Smooth muscle cell (in vitro differentiated cells): ENCODE measurements at regions not wholly inside any gene's neighbourhood (a gene's known extent, or its start where the extent isn't known, plus 50 kb on each side); places are given as distances from the start of the nearest gene placed in this dataset.

Source experiments
- DNase-seq: peaks from one replicate; lab custom pipeline; 2025; ENCODE audit not compliant: unreplicated experiment; lab: John Stamatoyannopoulos, UW
- H2AFZ ChIP-seq: fragments of 200-600 bp; sonication (generic); 2 replicates; pipeline ENCODE4 v1.6.0; 2016; ENCODE audit warnings: antibody characterized with exemption, low read depth, mild to moderate bottlenecking
- H3F3A ChIP-seq: fragments of 200-600 bp; sonication (generic); 2 replicates; pipeline ENCODE4 v1.6.0; 2017; ENCODE audit warnings: antibody characterized with exemption, low read depth
- H3K27ac ChIP-seq: fragments of 200-600 bp; sonication (generic); 2 replicates; pipeline ENCODE4 v1.5.1; 2016; ENCODE audit warnings: low read depth, mild to moderate bottlenecking
- H3K27me3 ChIP-seq: fragments of 200-600 bp; sonication (generic); 2 replicates; pipeline ENCODE4 v1.6.1; 2016; ENCODE audit warnings: low read depth, mild to moderate bottlenecking
- H3K36me3 ChIP-seq: fragments of 200-600 bp; sonication (generic); 2 replicates; pipeline ENCODE4 v1.5.1; 2016; ENCODE audit warnings: low read depth
- H3K4me1 ChIP-seq: fragments of 200-600 bp; sonication (generic); 2 replicates; pipeline ENCODE4 v1.5.1; 2016; ENCODE audit warnings: low read depth
- H3K4me2 ChIP-seq: fragments of 200-600 bp; sonication (generic); 2 replicates; pipeline ENCODE4 v1.6.0; 2016; ENCODE audit warnings: mild to moderate bottlenecking
- H3K4me3 ChIP-seq: fragments of 200-600 bp; sonication (generic); 2 replicates; pipeline ENCODE4 v1.5.1; 2016; ENCODE audit warnings: mild to moderate bottlenecking
- H3K79me2 ChIP-seq: fragments of 200-600 bp; sonication (generic); 2 replicates; pipeline ENCODE4 v1.6.0; 2016; ENCODE audit warnings: low read depth, mild to moderate bottlenecking
- H3K9ac ChIP-seq: fragments of 200-600 bp; sonication (generic); 2 replicates; pipeline ENCODE4 v1.6.0; 2016; ENCODE audit warnings: low read depth
- H3K9me3 ChIP-seq: fragments of 200-600 bp; sonication (generic); replicated peaks from 2 replicates; pipeline ENCODE4 v1.5.1; 2016; ENCODE audit warnings: low read depth
- H4K20me1 ChIP-seq: fragments of 200-600 bp; sonication (generic); 2 replicates; pipeline ENCODE4 v1.6.0; 2016; ENCODE audit warnings: low read depth
- WGBS: methylation state at CpG from one replicate; pipeline ENCODE4 v1.1.7; 2016; ENCODE audit warnings: low lambda C conversion rate; 5-methylcytosine and 5-hydroxymethylcytosine counted together
- TF ChIP-seq, protein P1 (sequence below): fragments of 200-600 bp; sonication (generic); IDR thresholded peaks from 2 replicates; pipeline ENCODE4 v1.5.1; 2017; ENCODE audit warnings: borderline replicate concordance, mild to moderate bottlenecking, antibody characterized with exemption; ENCODE audit not compliant: insufficient read depth, poor library complexity, severe bottlenecking

DNA sequence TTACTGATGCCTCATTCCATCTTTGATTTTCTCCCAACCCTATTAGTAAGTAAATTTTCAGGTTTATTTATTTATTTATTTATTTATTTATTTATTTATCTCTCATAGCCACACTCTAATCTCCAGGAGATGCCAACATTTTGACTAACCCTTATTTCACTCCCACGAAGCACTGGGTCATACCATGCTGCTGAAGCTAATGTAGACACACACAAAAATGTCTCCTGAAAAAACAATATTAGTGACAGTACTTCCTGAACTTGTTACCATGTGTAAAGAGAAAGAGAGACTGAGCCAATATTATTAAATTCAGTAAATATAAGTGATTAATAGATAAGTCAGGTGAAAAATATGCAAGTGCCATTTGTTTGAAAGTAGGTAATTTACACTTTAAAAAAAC, 402.7 kb downstream of the C4orf33 start:
- H2AFZ ChIP-seq: no peak overlapping the region
- H3K79me2 ChIP-seq: no peaks in the 10 kb centered on the region
- no peaks in the 10 kb centered on the region for H3K27me3 ChIP-seq
- no peaks in the 10 kb centered on the region for H3K4me1 ChIP-seq
- no peaks in the 10 kb centered on the region for H4K20me1 ChIP-seq
- DNase-seq: no peak
- H3K9me3 ChIP-seq: no peaks in the 10 kb centered on the region
- TF ChIP-seq, protein P1, sequence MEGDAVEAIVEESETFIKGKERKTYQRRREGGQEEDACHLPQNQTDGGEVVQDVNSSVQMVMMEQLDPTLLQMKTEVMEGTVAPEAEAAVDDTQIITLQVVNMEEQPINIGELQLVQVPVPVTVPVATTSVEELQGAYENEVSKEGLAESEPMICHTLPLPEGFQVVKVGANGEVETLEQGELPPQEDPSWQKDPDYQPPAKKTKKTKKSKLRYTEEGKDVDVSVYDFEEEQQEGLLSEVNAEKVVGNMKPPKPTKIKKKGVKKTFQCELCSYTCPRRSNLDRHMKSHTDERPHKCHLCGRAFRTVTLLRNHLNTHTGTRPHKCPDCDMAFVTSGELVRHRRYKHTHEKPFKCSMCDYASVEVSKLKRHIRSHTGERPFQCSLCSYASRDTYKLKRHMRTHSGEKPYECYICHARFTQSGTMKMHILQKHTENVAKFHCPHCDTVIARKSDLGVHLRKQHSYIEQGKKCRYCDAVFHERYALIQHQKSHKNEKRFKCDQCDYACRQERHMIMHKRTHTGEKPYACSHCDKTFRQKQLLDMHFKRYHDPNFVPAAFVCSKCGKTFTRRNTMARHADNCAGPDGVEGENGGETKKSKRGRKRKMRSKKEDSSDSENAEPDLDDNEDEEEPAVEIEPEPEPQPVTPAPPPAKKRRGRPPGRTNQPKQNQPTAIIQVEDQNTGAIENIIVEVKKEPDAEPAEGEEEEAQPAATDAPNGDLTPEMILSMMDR: no peak
- no peaks in the 10 kb centered on the region for H3F3A ChIP-seq
- H3K27ac ChIP-seq: no peak overlapping the region
- WGBS: 88% methylated on average over 1 of the region's 1 CpG
- no peak overlapping the region for H3K4me2 ChIP-seq
- H3K9ac ChIP-seq: no peak overlapping the region
- H3K36me3 ChIP-seq: no peaks in the 10 kb centered on the region
- no peak overlapping the region for H3K4me3 ChIP-seq

DNA sequence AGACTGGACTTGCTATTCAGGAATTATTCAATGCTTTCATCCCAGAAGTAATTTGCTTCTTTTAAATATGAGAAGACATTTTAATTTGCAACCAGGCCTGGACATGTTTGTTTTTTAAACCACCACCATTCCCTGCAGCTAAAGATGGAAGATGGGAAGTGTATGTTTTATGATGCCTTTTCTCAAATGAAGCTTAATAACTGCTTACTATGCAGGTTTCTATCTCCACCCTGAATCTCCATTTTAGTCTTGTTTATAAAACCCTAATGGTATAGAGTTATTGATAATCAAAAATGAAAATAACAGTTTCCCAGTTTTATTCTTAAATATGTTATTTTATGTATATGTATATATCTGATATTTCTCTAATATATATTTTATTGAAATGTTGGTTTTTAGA, 418.9 kb downstream of the C4orf33 start:
- Histone ChIP-seq H3K27ac (no peak overlapping the region), H3K4me1 (no peaks in the 10 kb centered on the region), H2AFZ (no peak overlapping the region), H3K4me3 (no peak overlapping the region), H3K4me2 (no peak overlapping the region), H3K9me3 (no peaks in the 10 kb centered on the region), H3K27me3 (no peaks in the 10 kb centered on the region), H4K20me1 (no peaks in the 10 kb centered on the region), H3F3A (no peaks in the 10 kb centered on the region), H3K79me2 (no peaks in the 10 kb centered on the region), H3K36me3 (no peaks in the 10 kb centered on the region), H3K9ac (no peak overlapping the region)
- TF ChIP-seq, protein P1: no peak
- DNase-seq: no peak

DNA sequence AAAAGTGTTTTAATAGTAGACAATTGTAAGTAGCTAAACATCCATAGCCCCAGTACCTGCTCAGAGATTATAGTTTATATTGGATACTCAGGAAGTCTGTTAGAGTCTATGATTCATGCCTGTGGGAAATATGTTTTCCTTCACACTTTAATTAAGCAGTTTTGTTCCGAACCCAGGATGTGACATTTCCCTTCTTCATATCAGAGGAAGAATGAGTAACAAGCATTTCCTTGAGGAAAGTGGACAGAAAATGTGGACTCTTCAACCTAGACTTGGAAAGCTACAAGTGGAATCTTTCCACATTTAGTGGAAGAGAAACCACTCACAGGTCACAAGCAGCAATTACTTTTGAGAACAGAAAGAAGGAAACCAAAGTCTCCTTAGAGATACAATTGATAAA, 419.4 kb downstream of the C4orf33 start:
- Histone ChIP-seq H3K27me3 (no peaks in the 10 kb centered on the region), H2AFZ (no peak overlapping the region), H3K36me3 (no peaks in the 10 kb centered on the region), H3K9me3 (no peaks in the 10 kb centered on the region), H3K4me1 (no peaks in the 10 kb centered on the region), H3K79me2 (no peaks in the 10 kb centered on the region), H3K4me3 (no peak overlapping the region), H3K27ac (no peak overlapping the region), H3K4me2 (no peak overlapping the region), H3K9ac (no peak overlapping the region), H4K20me1 (no peaks in the 10 kb centered on the region), H3F3A (no peaks in the 10 kb centered on the region)
- TF ChIP-seq, protein P1: no peak
- DNase-seq: no peak
- WGBS: 62% methylated on average over 1 of the region's 1 CpG

DNA sequence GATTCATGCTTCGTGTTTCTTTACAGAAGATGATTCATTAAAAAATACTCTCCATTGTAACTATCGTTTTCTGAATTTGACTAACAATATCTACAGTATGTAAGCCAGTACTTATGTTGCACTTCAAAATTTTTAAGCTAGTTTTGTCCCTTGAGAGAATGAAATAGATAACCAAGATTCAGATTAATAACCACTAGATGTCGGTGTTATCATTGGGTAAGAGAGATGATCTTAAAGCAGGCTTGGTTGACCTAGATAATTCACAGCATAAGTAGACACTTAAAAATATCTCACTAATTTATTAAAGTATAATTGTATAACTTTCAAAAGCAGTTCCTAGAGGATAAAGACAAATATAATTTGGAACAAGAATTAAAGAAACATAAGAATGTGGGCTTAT, 430.9 kb downstream of the C4orf33 start:
- Histone ChIP-seq H3K36me3 (no peaks in the 10 kb centered on the region), H3K9me3 (no peaks in the 10 kb centered on the region), H3K27me3 (no peaks in the 10 kb centered on the region), H3F3A (no peaks in the 10 kb centered on the region), H2AFZ (no peak overlapping the region), H3K4me2 (no peak overlapping the region), H3K4me1 (no peaks in the 10 kb centered on the region), H3K9ac (no peak overlapping the region), H3K4me3 (no peak overlapping the region), H3K79me2 (no peaks in the 10 kb centered on the region), H4K20me1 (no peaks in the 10 kb centered on the region), H3K27ac (no peak overlapping the region)
- TF ChIP-seq, protein P1: no peak
- WGBS: 54% methylated on average over 3 of the region's 3 CpGs
- DNase-seq: no peak
